ENCODE measurements at regions not wholly inside any gene's neighbourhood (a gene's known extent, or its start where the extent isn't known, plus 50 kb on each side); places are given as distances from the start of the nearest gene placed in this dataset.

- TF ChIP-seq CTCF (IDR thresholded peaks at IDR 0.05; ENCODE audit: unreplicated experiment), result no peak
- no peak for DNase-seq (ENCODE audit: low spot score)
- no peaks in the 10 kb centered on the region for H3K27me3 Mint-ChIP-seq (ENCODE audit: unreplicated experiment)
- no peaks in the 10 kb centered on the region for H3K36me3 Mint-ChIP-seq (ENCODE audit: low read depth, unreplicated experiment)
- H3K27ac Mint-ChIP-seq (ENCODE audit: unreplicated experiment), result no peak overlapping the region
- no peaks in the 10 kb centered on the region for H3K4me1 Mint-ChIP-seq (ENCODE audit: unreplicated experiment)
- H3K4me3 Mint-ChIP-seq (ENCODE audit: unreplicated experiment), result no peak overlapping the region
- no peaks in the 10 kb centered on the region for H3K9me3 Mint-ChIP-seq (ENCODE audit: unreplicated experiment)
Observed at GRCh38 chr2:67135208-67135607, 261.9 kb upstream of the ETAA1 start.

- Mint-ChIP-seq H3K9me3 (ENCODE audit: unreplicated experiment) (no peaks in the 10 kb centered on the region), H3K27me3 (ENCODE audit: unreplicated experiment) (no peaks in the 10 kb centered on the region), H3K4me1 (ENCODE audit: unreplicated experiment) (no peaks in the 10 kb centered on the region), H3K27ac (ENCODE audit: unreplicated experiment) (no peak overlapping the region), H3K4me3 (ENCODE audit: unreplicated experiment) (no peak overlapping the region), H3K36me3 (ENCODE audit: low read depth, unreplicated experiment) (no peaks in the 10 kb centered on the region)
- DNase-seq (ENCODE audit: low spot score), result no peak
- no peak for TF ChIP-seq CTCF (IDR thresholded peaks at IDR 0.05; ENCODE audit: unreplicated experiment)
Observed at GRCh38 chr2:67137699-67138098, 259.4 kb upstream of the ETAA1 start.

GRCh38 chr2:67142071-67142470 lies 255.1 kb upstream of the ETAA1 start:
- Mint-ChIP-seq H3K27me3 (ENCODE audit: unreplicated experiment) (no peaks in the 10 kb centered on the region), H3K36me3 (ENCODE audit: low read depth, unreplicated experiment) (no peaks in the 10 kb centered on the region), H3K4me3 (ENCODE audit: unreplicated experiment) (no peak overlapping the region), H3K4me1 (ENCODE audit: unreplicated experiment) (no peaks in the 10 kb centered on the region), H3K27ac (ENCODE audit: unreplicated experiment) (no peak overlapping the region), H3K9me3 (ENCODE audit: unreplicated experiment) (no peaks in the 10 kb centered on the region)
- TF ChIP-seq CTCF (IDR thresholded peaks at IDR 0.05; ENCODE audit: unreplicated experiment), result no peak
- DNase-seq (ENCODE audit: low spot score), result no peak

- H3K4me1 Mint-ChIP-seq (ENCODE audit: unreplicated experiment), result no peaks in the 10 kb centered on the region
- no peak for DNase-seq (ENCODE audit: low spot score)
- no peaks in the 10 kb centered on the region for H3K27me3 Mint-ChIP-seq (ENCODE audit: unreplicated experiment)
- no peaks in the 10 kb centered on the region for H3K9me3 Mint-ChIP-seq (ENCODE audit: unreplicated experiment)
- no peaks in the 10 kb centered on the region for H3K36me3 Mint-ChIP-seq (ENCODE audit: low read depth, unreplicated experiment)
- no peak for TF ChIP-seq CTCF (IDR thresholded peaks at IDR 0.05; ENCODE audit: unreplicated experiment)
- no peak overlapping the region for H3K27ac Mint-ChIP-seq (ENCODE audit: unreplicated experiment)
- no peak overlapping the region for H3K4me3 Mint-ChIP-seq (ENCODE audit: unreplicated experiment)
Observed at GRCh38 chr2:67142741-67143140, 254.4 kb upstream of the ETAA1 start.

- Mint-ChIP-seq H3K27me3 (ENCODE audit: unreplicated experiment) (no peaks in the 10 kb centered on the region), H3K4me3 (ENCODE audit: unreplicated experiment) (no peak overlapping the region), H3K36me3 (ENCODE audit: low read depth, unreplicated experiment) (no peaks in the 10 kb centered on the region), H3K9me3 (ENCODE audit: unreplicated experiment) (no peaks in the 10 kb centered on the region), H3K4me1 (ENCODE audit: unreplicated experiment) (no peaks in the 10 kb centered on the region), H3K27ac (ENCODE audit: unreplicated experiment) (no peak overlapping the region)
- no peak for TF ChIP-seq CTCF (IDR thresholded peaks at IDR 0.05; ENCODE audit: unreplicated experiment)
- no peak for DNase-seq (ENCODE audit: low spot score)
Observed at GRCh38 chr2:67145851-67146250, 251.3 kb upstream of the ETAA1 start.

Measured in endothelial cell (in vitro differentiated cells).